Subcutaneous abdominal adipose tissue (tissue), 5 donors: ENCODE measurements at regions not wholly inside any gene's neighbourhood (a gene's known extent, or its start where the extent isn't known, plus 50 kb on each side); places are given as distances from the start of the nearest gene placed in this dataset.

Experiments used
- H3K27ac ChIP-seq: one replicate; pipeline ENCODE4 v1.7.0; 2013; ENCODE audit warnings: low read depth, mild to moderate bottlenecking, inconsistent platforms, low read length, moderate library complexity
- H3K27me3 ChIP-seq, 5 donors: one replicate each; pipeline ENCODE4 v1.7.0; 2013; ENCODE audit warnings: low read length in 5 of 5, inconsistent platforms in 1 of 5; ENCODE audit not compliant: control insufficient read depth in 5 of 5, insufficient read depth in 4 of 5
- H3K36me3 ChIP-seq, 5 donors: one replicate each; pipeline ENCODE4 v1.7.0; 2013; ENCODE audit warnings: low read length in 5 of 5; ENCODE audit not compliant: control insufficient read depth in 5 of 5, insufficient read depth in 5 of 5
- H3K4me1 ChIP-seq, 5 donors: one replicate each; pipeline ENCODE4 v1.7.0; 2013; ENCODE audit warnings: low read length in 5 of 5, mild to moderate bottlenecking in 3 of 5, moderate library complexity in 1 of 5; ENCODE audit not compliant: control insufficient read depth in 5 of 5, insufficient read depth in 5 of 5
- H3K4me3 ChIP-seq, 5 donors: one replicate each; pipeline ENCODE4 v1.7.0; 2013; ENCODE audit warnings: low read length in 5 of 5, low read depth in 1 of 5
- H3K9ac ChIP-seq, 5 donors: one replicate each; pipeline ENCODE4 v1.7.0; 2013; ENCODE audit warnings: low read length in 5 of 5, mild to moderate bottlenecking in 4 of 5, moderate library complexity in 3 of 5
- H3K9me3 ChIP-seq, 5 donors: one replicate each; pipeline ENCODE4 v1.7.0; 2013; ENCODE audit warnings: low read length in 5 of 5; ENCODE audit not compliant: control insufficient read depth in 5 of 5
- donor health status: healthy.
- donor health status: healthy.
- donor health status: healthy.
- donor health status: healthy.
- donor health status: healthy.

- Histone ChIP-seq H3K4me3 (no peak overlapping the region), H3K36me3 (no peaks in the 10 kb centered on the region), H3K27me3 (no peaks in the 10 kb centered on the region), H3K9me3 (no peaks in the 10 kb centered on the region), H3K4me1 (no peaks in the 10 kb centered on the region), H3K9ac (no peak overlapping the region), H3K27ac (no peak overlapping the region)
These were observed 356.1 kb upstream of the KIF2A start for GRCh38 chr5:61949679-61950435.

- no peaks in the 10 kb centered on the region for H3K4me1 ChIP-seq
- H3K27me3 ChIP-seq: no peaks in the 10 kb centered on the region
- H3K9ac ChIP-seq: no peak overlapping the region
- no peak overlapping the region for H3K4me3 ChIP-seq
- no peaks in the 10 kb centered on the region for H3K36me3 ChIP-seq
- no peaks in the 10 kb centered on the region for H3K9me3 ChIP-seq
- H3K27ac ChIP-seq: no peak overlapping the region
These were observed 354.7 kb upstream of the KIF2A start for GRCh38 chr5:61951295-61951694.

DNA sequence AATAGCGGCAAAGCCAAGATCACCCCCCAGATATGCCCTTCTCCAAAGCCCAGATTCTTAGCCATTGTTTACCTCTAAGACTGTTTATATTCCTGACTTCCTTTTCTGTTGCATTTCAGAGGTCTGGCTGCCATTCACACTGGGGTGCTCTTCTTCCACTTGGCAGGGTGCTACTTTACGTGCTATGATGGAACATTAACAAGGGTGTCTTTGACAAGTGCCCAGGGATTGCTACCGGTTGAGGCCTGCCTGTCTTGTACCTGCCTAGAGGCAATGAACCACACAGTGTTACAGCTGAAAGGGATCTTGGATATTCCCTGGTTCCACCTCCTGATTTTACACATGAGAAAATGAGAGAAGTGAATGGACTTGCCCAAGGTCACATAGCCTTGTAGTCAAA, 352.1 kb upstream of the KIF2A start:
- Histone ChIP-seq H3K27ac (no peak overlapping the region), H3K4me3 (no peak overlapping the region), H3K36me3 (no peaks in the 10 kb centered on the region), H3K9ac (no peak overlapping the region), H3K9me3 (no peaks in the 10 kb centered on the region), H3K27me3 (no peaks in the 10 kb centered on the region), H3K4me1 (no peaks in the 10 kb centered on the region)

GRCh38 chr5:61964201-61964600, 341.8 kb upstream of the KIF2A start:
- no peak overlapping the region for H3K9ac ChIP-seq
- H3K4me1 ChIP-seq: no peaks in the 10 kb centered on the region
- no peaks in the 10 kb centered on the region for H3K36me3 ChIP-seq
- no peaks in the 10 kb centered on the region for H3K27me3 ChIP-seq
- no peak overlapping the region for H3K27ac ChIP-seq
- H3K4me3 ChIP-seq: no peak overlapping the region
- H3K9me3 ChIP-seq: peaks cover 0 to 5% (median 0%) of the 10 kb centered on the region in 5 donors

GRCh38 chr5:61965069-61965468, 340.9 kb upstream of the KIF2A start:
- Histone ChIP-seq H3K9me3 (peaks cover 0 to 5% (median 0%) of the 10 kb centered on the region in 5 donors), H3K4me3 (no peak overlapping the region), H3K27me3 (no peaks in the 10 kb centered on the region), H3K36me3 (no peaks in the 10 kb centered on the region), H3K4me1 (no peaks in the 10 kb centered on the region), H3K9ac (no peak overlapping the region), H3K27ac (no peak overlapping the region)

GRCh38 chr5:61965490-61965889, 340.5 kb upstream of the KIF2A start:
- no peak overlapping the region for H3K4me3 ChIP-seq
- no peaks in the 10 kb centered on the region for H3K36me3 ChIP-seq
- H3K27me3 ChIP-seq: no peaks in the 10 kb centered on the region
- no peak overlapping the region for H3K27ac ChIP-seq
- H3K9ac ChIP-seq: no peak overlapping the region
- H3K9me3 ChIP-seq: peaks cover 0 to 5% (median 0%) of the 10 kb centered on the region in 5 donors
- no peaks in the 10 kb centered on the region for H3K4me1 ChIP-seq

DNA sequence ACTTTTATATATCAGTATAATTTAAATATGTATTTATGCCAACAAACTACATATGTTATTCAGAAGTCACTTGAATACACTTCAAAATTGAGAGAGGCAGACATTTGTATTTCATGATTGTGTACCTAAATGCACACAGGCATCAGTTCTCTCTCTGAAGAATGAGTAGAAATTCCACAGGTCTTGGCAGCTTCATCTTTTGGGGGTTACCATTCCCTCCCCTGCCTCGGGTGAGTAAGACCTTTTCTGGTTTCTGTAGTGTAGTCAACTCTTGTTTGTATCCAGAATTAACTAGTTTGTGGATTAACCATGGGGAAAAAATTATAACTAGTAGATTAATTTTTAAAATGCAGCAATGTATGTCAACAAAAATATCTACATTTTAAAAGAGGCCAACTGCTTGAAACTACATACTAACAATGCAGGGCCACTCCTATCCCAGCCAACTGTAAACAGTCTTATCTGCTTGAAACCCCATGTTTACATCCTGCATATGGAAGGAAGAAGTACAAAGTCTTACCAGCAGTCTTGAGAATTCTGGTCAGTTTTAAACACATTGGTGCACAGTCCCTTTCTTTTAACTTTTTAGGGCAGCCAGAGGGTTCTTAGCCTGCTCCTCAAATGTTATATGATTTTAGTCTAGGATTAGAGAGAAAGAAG, 339.6 kb upstream of the KIF2A start:
- Histone ChIP-seq H3K9ac (no peak overlapping the region), H3K27me3 (no peaks in the 10 kb centered on the region), H3K9me3 (peaks cover 0 to 5% (median 0%) of the 10 kb centered on the region in 5 donors), H3K27ac (no peak overlapping the region), H3K4me3 (no peak overlapping the region), H3K36me3 (no peaks in the 10 kb centered on the region), H3K4me1 (no peaks in the 10 kb centered on the region)

DNA sequence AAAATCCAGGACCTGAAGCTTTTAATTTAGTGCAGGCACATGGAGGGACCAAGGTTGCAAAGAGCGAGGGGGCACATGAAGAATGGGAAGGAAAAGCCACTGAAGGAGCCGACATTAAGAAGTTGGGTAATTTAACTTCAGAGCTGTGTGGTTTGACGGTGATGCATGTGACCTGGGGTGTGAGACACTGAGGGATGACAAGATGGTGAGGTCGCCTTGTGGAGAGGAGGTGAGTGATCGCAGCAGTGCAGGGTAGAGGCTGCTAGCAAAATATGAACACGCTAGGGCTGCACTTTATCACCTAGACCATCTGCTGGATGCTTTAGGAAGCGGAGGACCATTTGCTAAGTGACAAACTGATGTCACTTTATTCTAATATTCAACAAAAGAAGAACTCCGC, 339.0 kb upstream of the KIF2A start:
- no peak overlapping the region for H3K4me3 ChIP-seq
- H3K9me3 ChIP-seq: peaks cover 0 to 2% (median 0%) of the 10 kb centered on the region in 5 donors
- no peaks in the 10 kb centered on the region for H3K36me3 ChIP-seq
- no peak overlapping the region for H3K27ac ChIP-seq
- H3K9ac ChIP-seq: no peak overlapping the region
- no peaks in the 10 kb centered on the region for H3K27me3 ChIP-seq
- no peaks in the 10 kb centered on the region for H3K4me1 ChIP-seq

DNA sequence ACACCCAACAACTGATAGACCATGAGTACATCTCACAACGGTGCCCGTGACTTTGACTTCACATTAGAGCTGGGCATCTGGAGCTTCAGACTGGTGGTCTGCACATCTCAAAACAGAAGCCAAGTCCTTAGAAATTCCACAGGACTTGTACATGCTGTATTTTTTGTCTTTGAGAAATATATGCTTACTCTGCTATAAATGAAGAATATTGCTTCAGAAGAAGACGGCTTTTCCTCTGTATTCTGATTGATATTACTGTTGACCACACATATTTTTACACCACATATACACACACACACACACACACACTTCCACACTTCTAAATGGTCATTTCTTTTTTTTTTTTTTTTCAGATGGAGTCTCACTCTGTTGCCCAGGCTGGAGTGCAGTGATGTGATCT, 338.3 kb upstream of the KIF2A start:
- Histone ChIP-seq H3K27me3 (no peaks in the 10 kb centered on the region), H3K36me3 (no peaks in the 10 kb centered on the region), H3K9me3 (no peaks in the 10 kb centered on the region), H3K4me1 (no peaks in the 10 kb centered on the region), H3K9ac (no peak overlapping the region), H3K4me3 (no peak overlapping the region), H3K27ac (no peak overlapping the region)

DNA sequence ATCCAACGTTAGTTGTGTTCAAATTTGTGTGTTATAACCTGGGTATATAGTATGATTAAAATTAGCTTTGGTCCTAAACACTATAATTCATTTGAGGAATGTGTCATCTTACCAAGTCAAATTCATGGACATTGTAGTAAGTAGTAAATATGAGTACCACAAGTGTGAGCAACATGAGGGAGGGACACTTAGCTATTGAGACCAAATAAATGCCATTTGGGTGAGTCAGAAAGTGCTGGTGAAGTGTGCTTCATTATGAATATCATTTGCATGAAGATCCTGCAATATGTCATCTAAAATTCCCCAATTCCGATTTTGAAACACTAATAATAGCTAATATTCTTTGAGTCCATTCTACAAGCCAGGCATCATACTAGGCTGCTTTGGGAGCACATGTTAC, 336.7 kb upstream of the KIF2A start:
- no peak overlapping the region for H3K9ac ChIP-seq
- no peaks in the 10 kb centered on the region for H3K36me3 ChIP-seq
- no peaks in the 10 kb centered on the region for H3K9me3 ChIP-seq
- H3K27ac ChIP-seq: no peak overlapping the region
- H3K27me3 ChIP-seq: no peaks in the 10 kb centered on the region
- H3K4me1 ChIP-seq: no peaks in the 10 kb centered on the region
- no peak overlapping the region for H3K4me3 ChIP-seq
